ENCODE measurements at regions not wholly inside any gene's neighbourhood (a gene's known extent, or its start where the extent isn't known, plus 50 kb on each side); places are given as distances from the start of the nearest gene placed in this dataset.

- H3K4me3 Mint-ChIP-seq = no peak overlapping the region
- Histone ChIP-seq H4K20me1 (ENCODE audit: insufficient read depth, low read length) (no peaks in the 10 kb centered on the region), H3K4me1 (ENCODE audit: control insufficient read depth in 1 of 2, insufficient read depth in 2 of 2, low read length in 2 of 2) (no peaks in the 10 kb centered on the region), H3K4me3 (replicated peaks in 1 of 3; ENCODE audit: low read depth in 2 of 3, low read length in 3 of 3) (no peak overlapping the region), H3K9me3 (replicated peaks in 1 of 2; ENCODE audit: control insufficient read depth in 1 of 2, insufficient read depth in 1 of 2, low read length in 2 of 2) (no peaks in the 10 kb centered on the region), H3K79me2 (ENCODE audit: insufficient read depth, low read length) (no peaks in the 10 kb centered on the region), H3K4me2 (replicated peaks; ENCODE audit: extremely low read depth, low read length, poor library complexity, severe bottlenecking) (no peak overlapping the region), H3K27ac (ENCODE audit: low read depth in 1 of 2, low read length in 2 of 2) (no peak overlapping the region), H2AFZ (ENCODE audit: insufficient read depth, low read depth, low read length, poor library complexity, severe bottlenecking) (no peak overlapping the region), H3K36me3 (replicated peaks in 1 of 2; ENCODE audit: control insufficient read depth in 1 of 2, insufficient read depth in 2 of 2, low read length in 2 of 2) (no peaks in the 10 kb centered on the region), H3K9ac (ENCODE audit: insufficient read depth, low read length, poor library complexity, severe bottlenecking) (no peak overlapping the region), H3K27me3 (ENCODE audit: control insufficient read depth in 2 of 2, insufficient read depth in 2 of 2, low read length in 2 of 2) (no peaks in the 10 kb centered on the region)
- H3K4me1 Mint-ChIP-seq = peaks cover 2% of the 10 kb centered on the region
- no peak overlapping the region for H3K27ac Mint-ChIP-seq
- no peak for TF ChIP-seq CTCF (IDR thresholded peaks at IDR 0.05)
- no peaks in the 10 kb centered on the region for H3K9me3 Mint-ChIP-seq
- WGBS (ENCODE audit: insufficient coverage) = no CpG with 5 or more reads among the region's 3 CpGs
- H3K36me3 Mint-ChIP-seq = no peaks in the 10 kb centered on the region
- intact Hi-C loops (cut with micrococcal nuclease) = no loop called here
- no peak for DNase-seq
- H3K27me3 Mint-ChIP-seq (ENCODE audit: low read depth in 3 of 3) = no peaks in the 10 kb centered on the region
These were observed 317.9 kb upstream of the NFIA start for GRCh38 chr1:60764489-60764888.

DNA sequence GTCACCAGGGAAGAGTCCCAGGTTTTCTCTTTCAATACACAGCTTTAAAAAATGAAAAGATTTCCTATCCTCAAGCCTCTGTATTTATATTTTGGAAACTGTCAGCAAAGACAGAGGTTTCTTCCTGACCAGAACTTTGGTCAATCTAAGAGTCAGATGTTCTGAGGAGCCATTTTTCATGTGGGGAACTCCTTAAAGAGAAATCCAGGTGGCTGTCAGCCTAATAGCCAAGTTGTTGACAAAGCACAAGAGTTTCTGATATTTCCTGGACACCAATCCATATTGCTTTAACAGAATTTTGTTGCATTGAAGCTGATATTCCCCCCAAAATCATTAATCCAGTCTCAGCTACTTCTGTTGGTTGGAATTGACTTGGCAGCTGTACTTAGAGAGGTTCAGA lies 318.6 kb upstream of the NFIA start:
- H3K27me3 ChIP-seq (ENCODE audit: control insufficient read depth in 2 of 2, insufficient read depth in 2 of 2, low read length in 2 of 2) = no peaks in the 10 kb centered on the region
- peaks cover 6% of the 10 kb centered on the region for H3K4me1 Mint-ChIP-seq
- H3K36me3 Mint-ChIP-seq = no peaks in the 10 kb centered on the region
- H3K4me3 Mint-ChIP-seq = no peak overlapping the region
- H3K4me3 ChIP-seq (replicated peaks in 1 of 3; ENCODE audit: low read depth in 2 of 3, low read length in 3 of 3) = no peak overlapping the region
- H3K9me3 ChIP-seq (replicated peaks in 1 of 2; ENCODE audit: control insufficient read depth in 1 of 2, insufficient read depth in 1 of 2, low read length in 2 of 2) = no peaks in the 10 kb centered on the region
- no peak overlapping the region for H3K4me2 ChIP-seq (replicated peaks; ENCODE audit: extremely low read depth, low read length, poor library complexity, severe bottlenecking)
- H3K36me3 ChIP-seq (replicated peaks in 1 of 2; ENCODE audit: control insufficient read depth in 1 of 2, insufficient read depth in 2 of 2, low read length in 2 of 2) = no peaks in the 10 kb centered on the region
- H3K27me3 Mint-ChIP-seq (ENCODE audit: low read depth in 3 of 3) = no peaks in the 10 kb centered on the region
- H2AFZ ChIP-seq (ENCODE audit: insufficient read depth, low read depth, low read length, poor library complexity, severe bottlenecking) = no peak overlapping the region
- no peak overlapping the region for H3K27ac Mint-ChIP-seq
- H3K9ac ChIP-seq (ENCODE audit: insufficient read depth, low read length, poor library complexity, severe bottlenecking) = no peak overlapping the region
- no peaks in the 10 kb centered on the region for H3K9me3 Mint-ChIP-seq
- H3K79me2 ChIP-seq (ENCODE audit: insufficient read depth, low read length) = no peaks in the 10 kb centered on the region
- DNase-seq = no peak
- no peak overlapping the region for H3K27ac ChIP-seq (ENCODE audit: low read depth in 1 of 2, low read length in 2 of 2)
- intact Hi-C loops (cut with micrococcal nuclease) = no loop called here
- H3K4me1 ChIP-seq (ENCODE audit: control insufficient read depth in 1 of 2, insufficient read depth in 2 of 2, low read length in 2 of 2) = peaks cover 0 to 2% of the 10 kb centered on the region in 2 donors
- TF ChIP-seq CTCF (IDR thresholded peaks at IDR 0.05) = no peak
- no peaks in the 10 kb centered on the region for H4K20me1 ChIP-seq (ENCODE audit: insufficient read depth, low read length)
